OCI-LY7 (cell line): ENCODE measurements at regions not wholly inside any gene's neighbourhood (a gene's known extent, or its start where the extent isn't known, plus 50 kb on each side); places are given as distances from the start of the nearest gene placed in this dataset.

Source experiments
- BruUV-seq: library from RNA; stranded (reverse); fragments of 400-500 nt; replicated peaks from 2 replicates; lab custom pipeline; 2021; lab: Mats Ljungman, UMichigan
- CTCF ChIA-PET: fragments of 300-600 bp; sonication (Branson Sonifier 250); formaldehyde crosslinking; loops from one replicate; lab custom pipeline; 2022; ENCODE audit warnings: antibody characterized with exemption; ENCODE audit not compliant: unreplicated experiment; lab: Charles Lee
- POLR2A ChIA-PET: fragments of 300-600 bp; sonication (Branson Sonifier 250); formaldehyde crosslinking; loops from one replicate; lab custom pipeline; 2022; ENCODE audit warnings: antibody characterized with exemption; lab: Charles Lee
- DNase-seq: peaks from one replicate; pipeline ENCODE4 v3.0.0-alpha.2; 2015; ENCODE audit warnings: low spot score
- H2AFZ ChIP-seq: fragments of 200-600 bp; sonication (generic), shearing (Covaris generic); 2 replicates; pipeline ENCODE4 v1.6.1; 2014; ENCODE audit warnings: mild to moderate bottlenecking, antibody characterized with exemption, low read length, moderate library complexity
- H3K27ac ChIP-seq: fragments of 200-600 bp; sonication (generic); 2 replicates; pipeline ENCODE4 v1.5.1; 2014; ENCODE audit warnings: mixed run types, low read depth, mild to moderate bottlenecking, moderate library complexity, low read length, inconsistent platforms; ENCODE audit not compliant: poor library complexity, severe bottlenecking
- H3K36me3 ChIP-seq: fragments of 200-600 bp; sonication (generic); 2 replicates; pipeline ENCODE4 v1.6.1; 2014; ENCODE audit warnings: mild to moderate bottlenecking, antibody characterized with exemption, low read length, moderate library complexity, mixed read lengths; ENCODE audit not compliant: insufficient read depth
- H3K4me1 ChIP-seq: fragments of 200-600 bp; sonication (generic); 2 replicates; pipeline ENCODE4 v1.5.1; 2014; ENCODE audit warnings: mild to moderate bottlenecking, low read length; ENCODE audit not compliant: insufficient read depth, poor library complexity, severe bottlenecking
- H3K4me2 ChIP-seq: fragments of 200-600 bp; sonication (generic); 2 replicates; pipeline ENCODE4 v1.6.1; 2014; ENCODE audit warnings: mild to moderate bottlenecking, low read length
- H3K4me3 ChIP-seq: fragments of 200-600 bp; sonication (generic); 2 replicates; pipeline ENCODE4 v1.5.1; 2014; ENCODE audit warnings: mild to moderate bottlenecking, low read depth, low read length; ENCODE audit not compliant: poor library complexity, severe bottlenecking
- H3K79me2 ChIP-seq: fragments of 200-600 bp; sonication (generic); 2 replicates; pipeline ENCODE4 v1.6.1; 2016; ENCODE audit warnings: low read depth, mild to moderate bottlenecking, low read length, moderate library complexity, mixed read lengths; ENCODE audit not compliant: insufficient read depth
- H3K9me2 ChIP-seq: fragments of 200-600 bp; sonication (generic); 2 replicates; pipeline ENCODE4 v1.6.1; 2016; ENCODE audit warnings: mild to moderate bottlenecking, low read length, mixed read lengths; ENCODE audit not compliant: insufficient read depth
- H3K9me3 ChIP-seq: fragments of 200-600 bp; sonication (generic); 2 replicates; pipeline ENCODE4 v1.6.1; 2014; ENCODE audit warnings: mild to moderate bottlenecking, mixed run types, low read length, mixed read lengths
- H4K20me1 ChIP-seq: fragments of 200-600 bp; sonication (generic); 2 replicates; pipeline ENCODE4 v1.6.1; 2014; ENCODE audit warnings: mild to moderate bottlenecking, antibody characterized with exemption, low read length, moderate library complexity, mixed read lengths; ENCODE audit not compliant: insufficient read depth
- EZH2phosphoT487 ChIP-seq: fragments of 200-600 bp; sonication (generic); IDR thresholded peaks from 2 replicates; pipeline ENCODE4 v1.6.1; 2018; ENCODE audit warnings: low read depth, borderline replicate concordance, mild to moderate bottlenecking, mixed run types, antibody characterized with exemption, low read length, moderate library complexity, mixed read lengths
- intact Hi-C: fragments of 100-400 bp; cut with micrococcal nuclease; formaldehyde crosslinking; loops from one replicate; pipeline ENCODE4 v1.10.0; 2022; ENCODE audit not compliant: unreplicated experiment
- TF ChIP-seq, protein P1 (sequence below): fragments of 200-600 bp; sonication (generic); conservative IDR thresholded peaks from 2 replicates; pipeline ENCODE4 v1.5.1; 2014; ENCODE audit warnings: mild to moderate bottlenecking, antibody characterized with exemption, low read length, moderate library complexity, mixed read lengths

DNA sequence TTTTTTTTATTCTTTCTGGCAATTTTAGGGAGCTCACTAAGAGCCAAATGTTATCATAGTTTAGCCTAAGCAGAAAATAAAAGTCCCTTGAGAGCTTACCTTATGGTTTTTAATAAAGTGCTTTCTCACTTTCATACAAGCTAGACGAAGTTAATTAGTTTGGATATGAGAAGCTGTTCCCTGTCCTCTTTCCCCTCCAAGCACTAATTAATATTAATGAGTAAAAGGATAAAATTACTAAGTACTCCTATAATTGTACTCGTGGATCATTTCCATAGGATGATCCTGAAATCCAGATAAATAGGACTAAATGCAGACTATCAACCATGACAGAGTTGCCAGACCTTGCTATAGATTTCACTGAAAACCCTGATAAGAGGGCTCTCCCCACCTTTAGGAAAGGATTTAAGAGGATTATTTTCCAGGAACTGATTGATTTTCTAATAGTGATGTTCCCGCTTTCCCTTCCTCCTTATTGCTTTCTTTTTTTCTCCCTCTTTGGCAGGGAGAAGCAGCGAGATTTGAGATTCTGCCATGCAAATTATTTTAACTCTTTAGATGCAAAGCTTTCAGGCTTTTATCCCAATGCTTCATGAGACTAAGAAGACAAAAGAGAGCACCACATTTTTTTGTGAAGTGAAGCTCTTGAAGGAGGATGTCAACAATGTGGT, 58.3 kb upstream of the HECW1 start:
- Histone ChIP-seq H3K4me2 (peak overlapping the region; percentile 71), H4K20me1 (no peaks in the 10 kb centered on the region), H3K9me3 (peaks cover 19% of the 10 kb centered on the region; the same call in 1 of the 2 replicates), H3K4me3 (peak overlapping the region; percentile 56), H3K27ac (peak overlapping the region; percentile 97), H2AFZ (peak overlapping the region; percentile 75; the same call in 1 of the 2 replicates), H3K4me1 (peaks cover 57% of the 10 kb centered on the region), H3K79me2 (no peaks in the 10 kb centered on the region; the same call in 1 of the 2 replicates), H3K9me2 (no peaks in the 10 kb centered on the region), H3K36me3 (peaks cover 6% of the 10 kb centered on the region)
- TSS peak; percentile 84 for BruUV-seq
- no peak for DNase-seq
- POLR2A ChIA-PET, result interaction anchor here (0.6 to 5.9 kb wide), 10 partner anchors 8 to 739 kb away, joined by 3 to 71 read pairs (median 4); no protein-coding TSS in a partner anchor
- CTCF ChIA-PET, result interaction anchor here (0.6 to 1.6 kb wide), 3 partner anchors 26 to 121 kb away, joined by 3 to 5 read pairs (median 4); no protein-coding TSS in a partner anchor
- intact Hi-C loops, result loop anchor here (2.0 kb wide), 1 partner anchor 113 kb away; no protein-coding TSS in a partner anchor
- TF ChIP-seq, protein P1, sequence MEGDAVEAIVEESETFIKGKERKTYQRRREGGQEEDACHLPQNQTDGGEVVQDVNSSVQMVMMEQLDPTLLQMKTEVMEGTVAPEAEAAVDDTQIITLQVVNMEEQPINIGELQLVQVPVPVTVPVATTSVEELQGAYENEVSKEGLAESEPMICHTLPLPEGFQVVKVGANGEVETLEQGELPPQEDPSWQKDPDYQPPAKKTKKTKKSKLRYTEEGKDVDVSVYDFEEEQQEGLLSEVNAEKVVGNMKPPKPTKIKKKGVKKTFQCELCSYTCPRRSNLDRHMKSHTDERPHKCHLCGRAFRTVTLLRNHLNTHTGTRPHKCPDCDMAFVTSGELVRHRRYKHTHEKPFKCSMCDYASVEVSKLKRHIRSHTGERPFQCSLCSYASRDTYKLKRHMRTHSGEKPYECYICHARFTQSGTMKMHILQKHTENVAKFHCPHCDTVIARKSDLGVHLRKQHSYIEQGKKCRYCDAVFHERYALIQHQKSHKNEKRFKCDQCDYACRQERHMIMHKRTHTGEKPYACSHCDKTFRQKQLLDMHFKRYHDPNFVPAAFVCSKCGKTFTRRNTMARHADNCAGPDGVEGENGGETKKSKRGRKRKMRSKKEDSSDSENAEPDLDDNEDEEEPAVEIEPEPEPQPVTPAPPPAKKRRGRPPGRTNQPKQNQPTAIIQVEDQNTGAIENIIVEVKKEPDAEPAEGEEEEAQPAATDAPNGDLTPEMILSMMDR, result no peak
- TF ChIP-seq EZH2phosphoT487, result no peak

DNA sequence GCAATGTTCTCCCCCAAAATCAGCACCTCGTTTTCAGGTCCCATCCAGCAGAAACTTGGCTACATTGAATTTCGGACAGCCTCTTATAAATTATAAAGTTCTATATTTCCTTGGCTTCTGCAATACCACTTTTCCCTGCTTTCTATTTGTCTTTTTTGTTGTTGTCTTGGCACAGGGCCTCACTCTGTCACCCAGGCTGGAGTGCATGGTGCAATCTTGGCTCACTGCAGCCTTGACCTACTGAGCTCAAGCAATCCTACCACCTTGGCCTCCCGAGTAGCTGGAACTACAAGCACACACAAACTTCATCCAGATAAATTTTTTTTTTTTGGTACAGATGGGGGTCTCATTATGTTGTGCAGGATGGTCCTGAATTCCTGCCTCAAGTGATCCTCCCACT, 55.3 kb upstream of the HECW1 start:
- no peak overlapping the region; the same call in 1 of the 2 replicates for H2AFZ ChIP-seq
- ChIA-PET POLR2A (interaction anchor here (5.9 kb wide), 1 partner anchor 13 kb away, joined by 71 read pairs; no protein-coding TSS in a partner anchor), CTCF (no interaction called here)
- H3K4me3 ChIP-seq, result peak overlapping the region; percentile 31
- H3K9me2 ChIP-seq, result no peaks in the 10 kb centered on the region
- H3K79me2 ChIP-seq, result no peaks in the 10 kb centered on the region; the same call in 1 of the 2 replicates
- peaks cover 4% of the 10 kb centered on the region; the same call in 1 of the 2 replicates for H3K9me3 ChIP-seq
- peak overlapping the region; percentile 71 for H3K4me2 ChIP-seq
- no peaks in the 10 kb centered on the region for H4K20me1 ChIP-seq
- intact Hi-C loops, result loop anchor here (5.0 kb wide), 1 partner anchor 50 kb away; no protein-coding TSS in a partner anchor
- no peak for DNase-seq
- peaks cover 57% of the 10 kb centered on the region for H3K4me1 ChIP-seq
- H3K36me3 ChIP-seq, result peaks cover 5% of the 10 kb centered on the region
- H3K27ac ChIP-seq, result peak overlapping the region; percentile 97
- TF ChIP-seq, protein P1, result no peak
- no peak for TF ChIP-seq EZH2phosphoT487
- no TSS peak for BruUV-seq
